Thoracic aorta (tissue), 2 donors: ENCODE measurements at regions not wholly inside any gene's neighbourhood (a gene's known extent, or its start where the extent isn't known, plus 50 kb on each side); places are given as distances from the start of the nearest gene placed in this dataset.

Experiments used
- ATAC-seq: fragments of 150-250 bp; one replicate; pipeline ENCODE4 v1.8.0; 2017; ENCODE audit warnings: low read depth; ENCODE audit not compliant: insufficient number of reproducible peaks, low FRiP score
- DNase-seq: peaks from one replicate; pipeline ENCODE4 v3.0.0-alpha.2; 2020; ENCODE audit warnings: low spot score
- H3K27ac ChIP-seq, 2 donors: fragments of 200-600 bp; sonication (generic); 1 replicate in 1 of 2; 2 replicates in 1 of 2; pipeline ENCODE4 v1.5.1; 2016; ENCODE audit warnings: mild to moderate bottlenecking in 2 of 2, moderate library complexity in 2 of 2
- H3K27me3 ChIP-seq: fragments of 200-600 bp; sonication (generic); replicated peaks from 2 replicates; pipeline ENCODE4 v1.6.0; 2016; ENCODE audit warnings: mild to moderate bottlenecking; ENCODE audit not compliant: insufficient read depth
- H3K36me3 ChIP-seq: fragments of 200-600 bp; sonication (generic); one replicate; pipeline ENCODE4 v1.5.1; 2016
- H3K4me1 ChIP-seq, 2 donors: fragments of 200-600 bp; sonication (generic); 1 replicate in 1 of 2; 2 replicates in 1 of 2; pipeline versions ENCODE4 v1.5.1 to v1.6.0; 2016; ENCODE audit warnings: low read depth in 2 of 2, mild to moderate bottlenecking in 1 of 2; ENCODE audit not compliant: control insufficient read depth in 1 of 2
- H3K4me3 ChIP-seq: fragments of 200-600 bp; sonication (generic); 2 replicates; pipeline ENCODE4 v1.5.1; 2016; ENCODE audit warnings: mild to moderate bottlenecking
- H3K9me3 ChIP-seq: fragments of 200-600 bp; sonication (generic); 2 replicates; pipeline ENCODE4 v1.5.1; 2016
- TF ChIP-seq, protein P1 (sequence below): fragments of 200-600 bp; sonication (generic); IDR thresholded peaks from one replicate; pipeline ENCODE4 v1.5.1; 2019; ENCODE audit warnings: antibody characterized with exemption

DNA sequence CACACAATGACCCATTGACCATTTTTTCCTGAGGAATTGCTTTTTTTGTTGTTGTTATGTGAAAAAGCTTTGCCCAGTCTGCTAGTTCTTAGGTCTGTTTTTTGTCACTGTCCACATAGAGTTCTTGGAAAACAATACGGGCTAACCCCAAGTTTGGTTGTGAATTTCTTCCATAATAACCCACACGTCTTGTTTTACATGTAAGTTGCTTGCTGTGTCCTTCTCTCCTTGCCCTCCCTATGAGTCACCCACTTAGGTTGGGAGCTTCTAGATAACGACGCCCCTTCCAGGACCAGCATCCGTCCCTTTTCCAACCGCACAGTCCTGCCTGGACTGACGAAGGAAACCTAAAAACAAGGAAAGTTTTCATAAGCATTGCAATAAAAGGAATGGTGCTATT is 175.3 kb upstream of the HS3ST3A1 start:
- Histone ChIP-seq H3K4me3 (no peak overlapping the region), H3K27ac (no peak overlapping the region), H3K27me3 (no peaks in the 10 kb centered on the region), H3K4me1 (no peaks in the 10 kb centered on the region), H3K9me3 (no peaks in the 10 kb centered on the region), H3K36me3 (no peaks in the 10 kb centered on the region)
- DNase-seq (no peak), ATAC-seq (no peak)
- TF ChIP-seq, protein P1, sequence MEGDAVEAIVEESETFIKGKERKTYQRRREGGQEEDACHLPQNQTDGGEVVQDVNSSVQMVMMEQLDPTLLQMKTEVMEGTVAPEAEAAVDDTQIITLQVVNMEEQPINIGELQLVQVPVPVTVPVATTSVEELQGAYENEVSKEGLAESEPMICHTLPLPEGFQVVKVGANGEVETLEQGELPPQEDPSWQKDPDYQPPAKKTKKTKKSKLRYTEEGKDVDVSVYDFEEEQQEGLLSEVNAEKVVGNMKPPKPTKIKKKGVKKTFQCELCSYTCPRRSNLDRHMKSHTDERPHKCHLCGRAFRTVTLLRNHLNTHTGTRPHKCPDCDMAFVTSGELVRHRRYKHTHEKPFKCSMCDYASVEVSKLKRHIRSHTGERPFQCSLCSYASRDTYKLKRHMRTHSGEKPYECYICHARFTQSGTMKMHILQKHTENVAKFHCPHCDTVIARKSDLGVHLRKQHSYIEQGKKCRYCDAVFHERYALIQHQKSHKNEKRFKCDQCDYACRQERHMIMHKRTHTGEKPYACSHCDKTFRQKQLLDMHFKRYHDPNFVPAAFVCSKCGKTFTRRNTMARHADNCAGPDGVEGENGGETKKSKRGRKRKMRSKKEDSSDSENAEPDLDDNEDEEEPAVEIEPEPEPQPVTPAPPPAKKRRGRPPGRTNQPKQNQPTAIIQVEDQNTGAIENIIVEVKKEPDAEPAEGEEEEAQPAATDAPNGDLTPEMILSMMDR, result no peak

DNA sequence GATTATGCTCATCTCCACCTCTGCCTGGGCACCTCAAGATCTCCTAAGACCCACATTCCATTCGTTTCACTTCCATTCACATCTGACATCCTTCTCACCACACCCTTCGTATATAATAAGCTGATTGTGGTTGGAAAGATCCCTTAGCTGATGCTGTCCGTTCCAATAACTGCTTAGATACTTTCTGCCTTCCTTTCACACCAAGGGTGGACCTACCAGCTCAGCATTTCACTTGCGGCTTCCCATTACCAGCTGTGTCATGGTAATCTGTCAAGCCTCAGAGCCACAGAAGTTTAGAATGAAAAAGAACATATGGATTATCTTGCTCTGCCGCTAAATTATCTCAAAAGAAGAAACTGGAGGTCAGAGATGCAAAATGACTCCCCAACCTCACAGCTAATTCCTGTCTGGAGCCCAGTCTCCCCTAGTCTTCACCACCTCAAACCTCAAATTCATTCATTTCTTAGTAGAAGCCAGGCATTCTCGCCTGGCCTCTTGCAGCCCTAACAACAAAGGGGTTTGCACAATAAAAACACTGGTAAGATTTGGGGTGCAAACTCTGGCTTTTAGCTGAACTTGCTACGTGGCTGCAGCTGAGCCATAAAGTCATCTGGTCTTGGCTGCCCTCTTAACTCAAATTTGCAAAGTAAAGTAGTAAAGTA is 182.8 kb upstream of the HS3ST3A1 start:
- H3K27ac ChIP-seq, result no peak overlapping the region

DNA sequence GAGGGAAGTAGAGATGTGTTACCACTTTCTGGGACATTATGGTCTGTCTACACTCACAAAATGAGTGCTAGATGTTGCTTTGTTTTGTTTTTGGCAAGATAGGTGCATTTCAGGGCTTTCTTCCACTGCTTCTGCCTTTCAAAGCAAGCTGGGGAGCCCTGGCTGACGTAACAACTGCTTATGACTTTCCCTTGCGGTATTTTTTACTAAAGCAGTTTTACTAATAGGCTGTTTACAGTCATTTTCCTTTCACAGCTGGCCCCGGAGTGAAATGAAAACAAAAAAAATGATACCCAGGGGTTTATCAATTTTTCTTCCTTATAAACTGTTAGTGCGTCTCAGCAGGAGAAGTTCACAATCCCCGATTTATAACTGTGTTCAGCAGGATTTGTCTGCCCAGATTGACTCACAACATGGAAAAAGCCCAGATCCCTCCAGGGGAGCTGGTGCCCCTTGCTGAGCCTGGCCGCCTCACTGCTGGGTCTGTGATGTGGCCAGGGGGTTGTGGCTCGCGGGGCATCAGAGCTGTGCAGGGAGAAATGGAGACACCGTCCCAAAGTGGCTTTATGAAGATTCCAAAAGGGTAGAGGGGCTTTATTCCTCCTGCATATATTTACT is 184.4 kb upstream of the HS3ST3A1 start:
- no peaks in the 10 kb centered on the region for H3K27me3 ChIP-seq
- no peaks in the 10 kb centered on the region for H3K4me1 ChIP-seq
- ATAC-seq (no peak), DNase-seq (no peak)
- H3K27ac ChIP-seq, result no peak overlapping the region
- no peak overlapping the region for H3K4me3 ChIP-seq
- TF ChIP-seq, protein P1, result no peak
- no peaks in the 10 kb centered on the region for H3K9me3 ChIP-seq
- no peaks in the 10 kb centered on the region for H3K36me3 ChIP-seq

More for the DNA sequence above, 182.8 kb upstream of the HS3ST3A1 start:
- Histone ChIP-seq H3K4me1 (no peaks in the 10 kb centered on the region), H3K36me3 (no peaks in the 10 kb centered on the region), H3K9me3 (no peaks in the 10 kb centered on the region), H3K4me3 (no peak overlapping the region), H3K27me3 (no peaks in the 10 kb centered on the region)
- ATAC-seq (no peak), DNase-seq (no peak)
- TF ChIP-seq, protein P1, result no peak

DNA sequence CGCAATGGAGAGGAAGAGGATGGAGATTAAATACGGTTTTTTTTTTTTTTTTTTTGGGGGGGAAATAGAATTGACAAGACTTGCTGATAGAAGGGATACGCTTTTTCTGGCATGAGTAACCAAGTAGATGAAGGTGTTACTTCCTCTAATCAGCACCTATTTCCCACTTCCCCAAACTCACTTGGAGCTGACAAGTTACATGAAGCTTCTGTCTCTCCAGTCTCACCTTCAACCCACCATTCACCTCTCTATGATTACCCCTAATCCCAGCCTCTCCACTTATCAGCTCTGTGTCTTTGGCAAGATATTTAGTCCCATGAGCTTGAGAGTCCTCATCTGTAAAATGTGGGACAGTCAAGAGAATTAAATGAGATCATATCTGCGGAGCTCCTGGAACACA is 185.9 kb upstream of the HS3ST3A1 start:
- Histone ChIP-seq H3K4me3 (no peak overlapping the region), H3K27ac (no peak overlapping the region), H3K36me3 (no peaks in the 10 kb centered on the region), H3K9me3 (no peaks in the 10 kb centered on the region), H3K4me1 (no peaks in the 10 kb centered on the region), H3K27me3 (no peaks in the 10 kb centered on the region)
- DNase-seq, result no peak
- ATAC-seq, result no peak
- TF ChIP-seq, protein P1, result no peak

DNA sequence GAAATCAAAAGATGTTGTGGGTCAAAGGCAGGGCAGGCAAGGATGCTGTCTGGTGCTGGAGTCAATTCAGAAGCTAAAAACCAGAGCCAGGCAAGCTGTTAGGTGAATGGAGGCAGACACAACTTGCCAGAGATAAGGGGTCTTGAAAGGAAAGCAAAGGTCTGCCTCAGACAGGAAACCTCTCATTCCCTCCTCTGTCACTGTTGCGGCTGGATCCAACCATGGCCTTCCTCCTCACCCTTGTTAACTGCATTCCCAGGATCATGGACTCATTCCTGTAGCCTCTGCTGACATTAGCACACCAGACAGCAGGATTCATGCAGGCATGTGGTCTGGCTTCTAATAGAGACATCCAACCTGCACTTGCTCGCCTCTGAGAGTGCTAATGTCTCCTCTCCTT is 186.7 kb upstream of the HS3ST3A1 start:
- Histone ChIP-seq H3K4me3 (no peak overlapping the region), H3K27ac (no peak overlapping the region), H3K9me3 (no peaks in the 10 kb centered on the region), H3K4me1 (no peaks in the 10 kb centered on the region), H3K27me3 (no peaks in the 10 kb centered on the region), H3K36me3 (no peaks in the 10 kb centered on the region)
- TF ChIP-seq, protein P1, result no peak
- ATAC-seq (no peak), DNase-seq (no peak)
